Left renal pelvis (tissue), 4 donors: ENCODE measurements at regions not wholly inside any gene's neighbourhood (a gene's known extent, or its start where the extent isn't known, plus 50 kb on each side); places are given as distances from the start of the nearest gene placed in this dataset.
"Not testable (repeated sequence)": the region's sequence is repeated elsewhere in the genome, so short reads cannot be mapped to it uniquely, and the experiment has no call there.

Source experiments
- DNase-seq, 4 donors: peaks; one replicate each; pipeline ENCODE4 v3.0.0-alpha.2; 2013; ENCODE audit warnings: low read depth in 4 of 4, low spot score in 3 of 4

- DNase-seq: no peak
Observed at GRCh38 chr5:17118631-17119030, 98.8 kb upstream of the BASP1 start.

DNA sequence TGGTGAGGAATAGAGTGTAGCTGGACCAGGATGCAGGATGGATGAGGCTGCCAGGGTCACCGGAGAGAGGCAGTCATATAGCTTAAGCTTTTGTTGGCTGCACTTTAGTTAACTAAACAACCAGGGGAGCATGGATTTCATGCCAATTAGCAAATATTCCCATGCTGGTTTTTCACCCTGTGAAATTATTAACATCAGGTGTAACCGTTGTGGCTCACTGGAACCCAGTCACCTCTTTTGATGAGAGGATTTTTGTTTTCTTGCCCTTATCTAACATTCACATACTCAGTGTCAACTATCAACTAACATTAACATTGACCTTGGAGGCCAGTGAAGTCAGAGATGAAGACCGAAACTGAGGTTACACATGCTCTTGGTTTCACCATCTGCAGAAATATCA, 97.2 kb upstream of the BASP1 start:
- no peak for DNase-seq

DNA sequence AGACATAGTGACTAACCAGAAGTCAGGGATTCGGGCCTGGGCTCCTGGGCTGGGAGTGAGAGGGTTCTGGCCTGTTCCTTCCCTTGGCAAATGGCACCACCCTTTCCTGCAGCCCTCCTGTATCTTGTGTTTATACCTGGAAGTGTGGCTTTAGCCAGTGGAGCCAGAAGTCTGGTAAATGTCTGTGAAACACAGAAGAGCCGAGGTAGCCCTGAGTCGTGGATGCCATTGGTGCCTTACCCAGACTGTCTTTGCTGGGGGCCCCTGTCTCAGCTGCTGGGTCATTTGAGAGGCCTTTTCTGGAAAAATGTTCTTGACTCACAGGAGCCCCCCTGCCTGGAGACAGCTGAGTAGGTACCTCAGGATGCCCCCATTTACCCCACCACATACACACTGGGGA, 95.7 kb upstream of the BASP1 start:
- DNase-seq: no peak

GRCh38 chr5:17123010-17123409, 94.4 kb upstream of the BASP1 start:
- no peak for DNase-seq

DNA sequence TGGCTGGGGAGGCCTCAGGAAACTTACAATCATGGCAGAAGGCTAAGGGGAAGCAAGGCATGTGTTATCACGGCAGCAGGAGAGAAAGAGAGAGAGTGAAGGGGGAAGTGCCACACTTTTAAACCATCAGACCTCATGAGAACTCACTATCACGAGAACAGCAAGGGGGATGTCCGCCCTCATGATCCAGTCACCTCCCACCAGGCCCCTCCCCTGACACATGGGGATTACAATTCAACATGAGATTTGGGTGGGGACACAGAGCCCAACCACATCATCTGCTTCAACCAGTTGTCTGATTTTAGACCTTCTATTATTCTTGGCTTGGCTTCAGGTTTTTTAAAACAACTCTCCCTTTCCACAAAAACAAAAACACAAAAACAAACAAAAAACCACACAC, 93.7 kb upstream of the BASP1 start:
- not testable (repeated sequence) for DNase-seq

DNA sequence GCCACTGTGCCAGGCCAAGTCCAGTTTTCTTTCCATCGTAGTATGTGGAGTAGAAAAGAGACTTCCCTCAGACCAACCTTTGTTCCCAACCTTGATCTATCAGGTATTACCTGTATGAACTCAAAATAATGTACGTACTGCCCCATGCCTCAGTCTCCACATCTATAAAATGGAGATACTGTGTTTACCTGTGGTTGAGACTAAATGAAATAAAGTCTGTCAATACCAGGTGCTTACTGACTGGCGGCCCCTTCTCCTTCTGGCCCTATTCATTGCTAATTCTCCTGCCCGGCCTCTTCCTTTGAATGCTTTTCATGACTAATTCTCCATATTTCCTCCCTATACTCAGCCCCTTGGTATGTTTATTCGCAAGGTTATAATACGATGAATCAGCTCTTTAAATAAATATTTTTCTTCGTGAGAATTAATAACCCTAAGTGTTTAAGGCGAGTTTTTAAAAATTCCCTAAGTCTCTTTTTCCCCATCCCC, 89.6 kb upstream of the BASP1 start:
- no peak for DNase-seq

DNA sequence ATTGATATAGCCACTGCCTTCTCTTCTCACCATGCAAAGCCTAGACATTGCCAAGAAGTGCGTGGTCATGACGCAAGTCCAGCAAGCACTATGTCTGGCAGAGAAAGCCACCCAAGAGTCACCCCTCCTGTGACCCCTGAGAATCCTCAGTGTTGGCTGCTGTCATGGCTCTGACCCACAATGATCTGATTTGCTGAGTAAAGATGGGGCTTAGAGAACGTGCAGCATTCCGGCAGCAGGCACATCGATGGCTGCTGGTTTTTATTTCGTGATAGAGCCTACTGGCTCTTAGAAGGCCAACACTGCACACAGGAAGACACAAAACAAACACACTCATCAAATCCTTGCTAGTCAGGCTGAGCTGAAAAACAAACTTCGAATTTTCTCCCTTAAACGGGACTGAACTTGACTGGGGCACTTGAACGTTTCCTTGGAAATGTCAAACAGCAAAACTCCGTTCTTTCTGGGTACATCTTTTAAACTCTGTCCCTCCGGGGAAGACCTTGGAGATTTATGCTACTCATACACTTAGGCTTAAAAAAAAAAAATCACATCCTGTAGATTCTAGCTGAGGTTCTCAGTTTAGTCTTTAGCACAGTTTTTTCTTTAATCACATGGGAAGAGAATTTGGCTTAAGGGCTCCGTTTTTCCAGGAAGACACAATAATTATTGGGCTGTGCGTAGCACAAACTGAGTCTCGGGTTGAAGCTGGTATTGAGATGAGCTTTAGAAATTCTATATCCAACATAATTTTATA, 88.2 kb upstream of the BASP1 start:
- no peak for DNase-seq

GRCh38 chr5:17130302-17130701, 87.1 kb upstream of the BASP1 start:
- DNase-seq: not testable (repeated sequence)

DNA sequence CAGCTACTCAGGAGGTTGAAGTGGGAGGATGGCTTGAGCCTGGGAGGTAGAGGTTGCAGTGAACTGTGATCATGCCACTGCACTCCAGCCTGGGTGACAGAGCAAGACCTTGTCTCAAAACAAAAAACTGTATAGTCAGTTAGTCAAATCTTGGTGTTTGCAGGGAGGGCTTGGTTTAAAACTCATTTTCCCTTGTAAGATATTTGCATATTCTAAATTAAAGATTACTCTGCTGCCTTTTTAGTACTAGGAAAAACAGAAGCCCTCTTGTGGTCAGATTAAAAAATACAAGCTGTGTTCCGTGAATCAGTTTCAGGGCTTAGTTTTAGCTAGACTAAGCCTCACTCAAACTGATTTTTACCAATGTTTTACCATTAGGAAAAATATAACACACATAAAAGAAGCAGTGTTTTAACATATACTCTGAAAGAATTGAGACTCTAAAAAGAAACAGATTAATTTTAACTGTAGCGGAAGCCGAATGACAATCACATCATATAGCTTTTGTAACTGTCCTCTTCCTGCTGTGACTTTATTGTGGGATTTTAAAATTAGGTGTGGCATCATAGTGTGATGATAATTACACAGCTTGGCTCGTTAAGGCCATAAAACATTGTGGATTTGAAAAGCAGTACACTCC, 84.9 kb upstream of the BASP1 start:
- no peak for DNase-seq

GRCh38 chr5:17135050-17135449, 82.4 kb upstream of the BASP1 start:
- no peak for DNase-seq

DNA sequence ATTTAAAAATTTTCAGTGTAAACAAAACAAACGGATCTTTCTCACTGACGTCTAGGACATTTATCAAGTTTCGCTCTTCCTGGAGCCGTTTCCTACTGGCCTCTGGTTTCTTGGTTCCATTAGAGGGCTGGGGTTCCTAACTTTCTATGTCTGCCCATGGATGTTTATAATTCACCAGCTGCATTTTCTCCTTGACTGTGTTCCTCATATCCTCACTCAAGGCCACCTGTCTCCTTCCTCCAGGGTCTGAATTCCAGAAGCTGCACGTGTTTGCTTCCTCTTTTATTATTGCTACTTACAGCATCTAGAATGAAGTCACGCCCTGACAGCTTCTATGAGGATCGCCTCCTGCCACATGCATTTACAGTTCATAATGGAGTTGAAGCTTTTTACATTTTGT, 74.1 kb upstream of the BASP1 start:
- no peak for DNase-seq

GRCh38 chr5:17146280-17146841, 71.1 kb upstream of the BASP1 start:
- no peak for DNase-seq

DNA sequence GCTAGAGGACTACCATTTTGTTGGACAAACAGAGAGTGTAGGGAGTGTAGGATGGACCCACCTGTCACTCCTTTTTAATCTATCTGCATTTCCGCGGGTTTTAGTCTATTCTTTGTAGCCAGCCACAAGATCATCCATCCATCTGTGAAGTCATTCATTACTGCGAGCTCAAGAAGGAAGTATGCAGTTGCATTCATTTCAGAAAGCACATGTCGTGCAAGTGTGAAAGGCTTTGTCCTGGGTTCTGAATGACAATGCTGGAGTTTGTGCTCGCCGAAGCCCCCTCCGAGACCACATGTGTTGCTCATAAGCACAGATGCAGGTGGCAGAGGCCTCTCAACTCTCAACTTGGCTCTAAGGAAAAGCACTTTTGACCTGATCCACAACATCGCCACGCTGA, 70.3 kb upstream of the BASP1 start:
- DNase-seq: no peak

GRCh38 chr5:17147617-17148016, 69.8 kb upstream of the BASP1 start:
- no peak for DNase-seq

DNA sequence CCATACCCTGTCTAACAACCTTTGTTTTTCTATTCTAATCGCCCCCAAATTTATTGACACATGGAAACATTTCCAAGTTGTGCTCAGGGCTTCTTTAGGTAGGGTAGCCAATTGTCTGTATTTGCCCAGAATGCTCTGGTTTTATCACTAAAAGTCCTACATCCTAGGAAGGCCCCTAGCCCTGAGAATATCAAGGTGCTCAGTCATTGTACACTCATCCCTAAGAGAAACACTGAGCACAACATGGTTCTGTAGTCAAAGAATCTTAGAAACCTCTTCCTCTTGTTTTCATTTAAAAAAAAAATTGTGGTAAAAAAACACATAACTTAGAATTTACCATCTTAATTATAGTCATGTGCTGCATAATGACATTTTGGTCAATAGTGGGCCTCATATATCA, 69.0 kb upstream of the BASP1 start:
- DNase-seq: no peak

GRCh38 chr5:17149786-17150185, 67.6 kb upstream of the BASP1 start:
- no peak for DNase-seq

DNA sequence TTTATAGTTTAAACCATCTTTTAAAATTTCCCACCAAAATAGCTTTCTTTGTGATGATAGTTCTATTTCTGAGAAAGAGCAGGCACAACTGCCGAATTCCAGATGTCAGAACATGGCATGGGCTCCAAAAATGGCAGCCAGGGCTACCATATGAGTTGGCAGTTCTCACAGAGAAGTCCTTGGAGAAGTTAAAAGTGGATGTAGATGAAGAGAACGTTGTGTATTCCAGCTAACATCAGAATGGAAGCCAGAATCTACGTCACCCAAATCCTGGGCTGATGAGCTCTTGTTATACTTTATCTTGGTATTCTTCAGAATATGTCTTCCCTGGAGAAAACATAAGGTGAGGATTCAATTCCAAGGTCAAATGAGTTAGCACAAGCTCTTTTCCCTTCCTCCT, 66.9 kb upstream of the BASP1 start:
- no peak for DNase-seq

DNA sequence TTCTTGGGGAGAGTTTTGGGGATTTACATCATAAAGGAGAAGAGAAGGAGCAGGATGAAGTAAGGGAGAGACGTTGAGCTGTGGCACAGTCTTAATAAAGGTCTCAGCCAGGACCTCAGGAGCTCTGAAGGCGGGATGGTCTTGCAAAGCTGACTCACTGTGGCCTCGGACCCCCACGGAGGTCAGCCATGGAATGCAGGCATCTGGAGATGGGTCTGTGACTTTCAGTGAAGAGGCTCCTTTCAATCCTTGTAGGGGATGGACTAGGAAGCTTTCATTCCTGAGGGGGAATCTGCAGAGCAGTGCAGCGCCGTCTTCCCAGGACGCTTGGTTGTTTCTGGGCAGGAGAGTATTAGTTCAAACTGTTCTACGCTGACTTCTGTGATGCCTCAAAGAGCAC, 65.7 kb upstream of the BASP1 start:
- DNase-seq: no peak

- DNase-seq: no peak
Observed at GRCh38 chr5:17154211-17154996, 63.0 kb upstream of the BASP1 start.

- no peak for DNase-seq
Observed at GRCh38 chr5:17156463-17156862, 61.0 kb upstream of the BASP1 start.

DNA sequence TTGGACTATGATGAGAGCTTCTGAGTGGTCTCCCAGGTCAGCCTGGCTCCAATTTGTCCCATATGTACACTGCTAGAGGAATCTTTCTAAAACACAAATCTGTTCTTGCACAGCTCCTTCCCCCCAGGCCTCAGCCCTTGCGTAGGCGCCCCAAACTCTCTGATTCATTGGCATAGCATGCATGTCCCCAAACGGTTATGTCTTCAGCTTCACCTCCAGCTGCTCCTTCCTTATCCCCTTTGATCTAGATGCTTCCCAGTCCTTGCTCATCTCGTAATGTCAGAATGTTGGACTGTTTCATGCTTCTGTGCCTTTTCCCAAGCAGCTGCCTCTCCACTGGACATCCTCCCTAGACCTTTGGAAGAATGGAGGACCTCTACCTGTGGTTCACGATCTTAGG, 60.1 kb upstream of the BASP1 start:
- DNase-seq: no peak
